Astrocyte (in vitro differentiated cells and primary cell): ENCODE measurements at regions not wholly inside any gene's neighbourhood (a gene's known extent, or its start where the extent isn't known, plus 50 kb on each side); places are given as distances from the start of the nearest gene placed in this dataset.
"Not testable (repeated sequence)": the region's sequence is repeated elsewhere in the genome, so short reads cannot be mapped to it uniquely, and the experiment has no call there.

ENCODE experiments used
- DNase-seq: peaks from one replicate; pipeline ENCODE4 v3.0.0-alpha.2; 2010; ENCODE audit warnings: low read depth
- FAIRE-seq: peaks from 2 replicates; lab custom pipeline; 2011; peaks lifted over from hg19 to GRCh38; lab: Jason Lieb, UNC
- H2AFZ ChIP-seq: 2 replicates; pipeline ENCODE4 v1.6.0; 2012; ENCODE audit warnings: low read depth, low read length, inconsistent platforms
- H3K27ac ChIP-seq: 2 replicates; pipeline ENCODE4 v1.5.1; 2011; ENCODE audit warnings: low read depth, low read length, inconsistent platforms
- H3K27me3 ChIP-seq: 2 replicates; pipeline ENCODE4 v1.6.0; 2011; ENCODE audit warnings: low read length, inconsistent platforms; ENCODE audit not compliant: insufficient read depth
- H3K36me3 ChIP-seq: 2 replicates; pipeline ENCODE4 v1.5.1; 2011; ENCODE audit warnings: low read length, inconsistent platforms; ENCODE audit not compliant: insufficient read depth
- H3K4me1 ChIP-seq: 2 replicates; pipeline ENCODE4 v1.5.1; 2011; ENCODE audit warnings: low read length, inconsistent platforms; ENCODE audit not compliant: insufficient read depth
- H3K4me2 ChIP-seq: 2 replicates; pipeline ENCODE4 v1.6.0; 2012; ENCODE audit warnings: low read length, inconsistent platforms
- H3K4me3 ChIP-seq: 2 replicates; pipeline ENCODE4 v1.5.1; 2011; ENCODE audit warnings: low read depth, mild to moderate bottlenecking, low read length, inconsistent platforms; ENCODE audit not compliant: insufficient read depth
- H3K79me2 ChIP-seq: 2 replicates; pipeline ENCODE4 v1.6.0; 2012; ENCODE audit warnings: mild to moderate bottlenecking, low read length, inconsistent platforms; ENCODE audit not compliant: insufficient read depth
- H3K9ac ChIP-seq: 2 replicates; pipeline ENCODE4 v1.6.0; 2012; ENCODE audit warnings: mild to moderate bottlenecking, low read length, inconsistent platforms
- H3K9me3 ChIP-seq: 2 replicates; pipeline ENCODE4 v1.5.1; 2012; ENCODE audit warnings: low read depth, mild to moderate bottlenecking, low read length, inconsistent platforms; ENCODE audit not compliant: insufficient read depth
- H4K20me1 ChIP-seq: 2 replicates; pipeline ENCODE4 v1.6.0; 2012; ENCODE audit warnings: low read length, inconsistent platforms; ENCODE audit not compliant: insufficient read depth
- H3K27ac Mint-ChIP-seq: one replicate; pipeline ENCODE4 v1.8.0; 2021; ENCODE audit warnings: mild to moderate bottlenecking, mixed read lengths; ENCODE audit not compliant: unreplicated experiment
- H3K27me3 Mint-ChIP-seq: one replicate; pipeline ENCODE4 v1.8.0; 2021; ENCODE audit warnings: low read depth, mixed read lengths; ENCODE audit not compliant: unreplicated experiment
- H3K36me3 Mint-ChIP-seq: one replicate; pipeline ENCODE4 v1.8.0; 2021; ENCODE audit warnings: low read depth, mixed read lengths; ENCODE audit not compliant: unreplicated experiment
- H3K4me1 Mint-ChIP-seq: one replicate; pipeline ENCODE4 v1.8.0; 2021; ENCODE audit warnings: low read depth, mixed read lengths; ENCODE audit not compliant: unreplicated experiment
- H3K4me3 Mint-ChIP-seq: one replicate; pipeline ENCODE4 v1.8.0; 2021; ENCODE audit warnings: mild to moderate bottlenecking, moderate library complexity, mixed read lengths; ENCODE audit not compliant: unreplicated experiment
- H3K9me3 Mint-ChIP-seq: one replicate; pipeline ENCODE4 v1.8.0; 2021; ENCODE audit warnings: mild to moderate bottlenecking, mixed read lengths; ENCODE audit not compliant: unreplicated experiment
- EZH2 ChIP-seq: IDR thresholded peaks from 2 replicates; pipeline ENCODE4 v1.6.1; 2012; ENCODE audit warnings: mild to moderate bottlenecking, low read length, inconsistent platforms; ENCODE audit not compliant: insufficient read depth
- TF ChIP-seq, protein P1 (sequence below): IDR thresholded peaks from 2 replicates; pipeline ENCODE4 v1.5.1; 2011; ENCODE audit warnings: low read depth, mild to moderate bottlenecking, inconsistent platforms, low read length, moderate library complexity; ENCODE audit not compliant: insufficient read depth

DNA sequence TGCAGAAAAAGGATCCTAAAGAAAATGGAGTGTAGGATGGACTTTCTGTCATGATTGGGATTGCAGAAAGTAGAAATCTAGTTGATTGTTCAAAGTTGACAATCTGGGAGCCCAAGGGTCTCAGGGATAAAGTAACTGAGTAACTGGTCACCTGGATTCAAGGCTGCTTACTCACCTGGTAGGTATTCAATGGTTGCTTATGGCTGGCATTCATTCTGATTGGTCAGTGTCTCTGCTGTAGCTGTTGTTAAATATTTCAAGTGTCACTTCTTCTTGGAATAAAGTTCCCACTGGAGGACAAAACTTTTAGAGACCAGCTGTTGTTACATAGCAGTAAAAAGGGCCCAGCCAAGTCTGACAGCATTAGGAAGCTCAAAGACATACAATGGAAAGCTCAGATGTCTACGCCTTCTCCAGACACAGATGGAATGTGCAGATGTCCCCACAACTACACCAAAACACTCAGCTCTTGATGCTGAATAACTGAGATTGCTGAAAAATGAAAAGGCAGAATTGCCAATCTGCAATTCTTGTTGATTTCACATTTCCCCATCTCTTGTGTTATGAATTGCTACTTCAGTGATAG is 106.9 kb downstream of the ZNF467 start:
- H3K79me2 ChIP-seq = no peaks in the 10 kb centered on the region
- no peak overlapping the region for H3K4me2 ChIP-seq
- no peak overlapping the region for H3K9ac ChIP-seq
- DNase-seq = no peak
- H3K27ac Mint-ChIP-seq = no peak overlapping the region
- H3K4me1 Mint-ChIP-seq = peaks cover 7% of the 10 kb centered on the region
- H3K36me3 Mint-ChIP-seq = no peaks in the 10 kb centered on the region
- no peak overlapping the region for H3K27ac ChIP-seq
- H3K36me3 ChIP-seq = no peaks in the 10 kb centered on the region
- no peak overlapping the region for H3K4me3 Mint-ChIP-seq
- peaks cover 3% of the 10 kb centered on the region for H3K27me3 ChIP-seq
- H4K20me1 ChIP-seq = no peaks in the 10 kb centered on the region
- no peak for FAIRE-seq
- H2AFZ ChIP-seq = no peak overlapping the region
- H3K4me1 ChIP-seq = no peaks in the 10 kb centered on the region
- no peaks in the 10 kb centered on the region for H3K9me3 ChIP-seq
- TF ChIP-seq, protein P1, sequence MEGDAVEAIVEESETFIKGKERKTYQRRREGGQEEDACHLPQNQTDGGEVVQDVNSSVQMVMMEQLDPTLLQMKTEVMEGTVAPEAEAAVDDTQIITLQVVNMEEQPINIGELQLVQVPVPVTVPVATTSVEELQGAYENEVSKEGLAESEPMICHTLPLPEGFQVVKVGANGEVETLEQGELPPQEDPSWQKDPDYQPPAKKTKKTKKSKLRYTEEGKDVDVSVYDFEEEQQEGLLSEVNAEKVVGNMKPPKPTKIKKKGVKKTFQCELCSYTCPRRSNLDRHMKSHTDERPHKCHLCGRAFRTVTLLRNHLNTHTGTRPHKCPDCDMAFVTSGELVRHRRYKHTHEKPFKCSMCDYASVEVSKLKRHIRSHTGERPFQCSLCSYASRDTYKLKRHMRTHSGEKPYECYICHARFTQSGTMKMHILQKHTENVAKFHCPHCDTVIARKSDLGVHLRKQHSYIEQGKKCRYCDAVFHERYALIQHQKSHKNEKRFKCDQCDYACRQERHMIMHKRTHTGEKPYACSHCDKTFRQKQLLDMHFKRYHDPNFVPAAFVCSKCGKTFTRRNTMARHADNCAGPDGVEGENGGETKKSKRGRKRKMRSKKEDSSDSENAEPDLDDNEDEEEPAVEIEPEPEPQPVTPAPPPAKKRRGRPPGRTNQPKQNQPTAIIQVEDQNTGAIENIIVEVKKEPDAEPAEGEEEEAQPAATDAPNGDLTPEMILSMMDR = no peak
- TF ChIP-seq EZH2 = no peak
- no peak overlapping the region for H3K4me3 ChIP-seq
- H3K27me3 Mint-ChIP-seq = peaks cover 11% of the 10 kb centered on the region
- no peaks in the 10 kb centered on the region for H3K9me3 Mint-ChIP-seq

DNA sequence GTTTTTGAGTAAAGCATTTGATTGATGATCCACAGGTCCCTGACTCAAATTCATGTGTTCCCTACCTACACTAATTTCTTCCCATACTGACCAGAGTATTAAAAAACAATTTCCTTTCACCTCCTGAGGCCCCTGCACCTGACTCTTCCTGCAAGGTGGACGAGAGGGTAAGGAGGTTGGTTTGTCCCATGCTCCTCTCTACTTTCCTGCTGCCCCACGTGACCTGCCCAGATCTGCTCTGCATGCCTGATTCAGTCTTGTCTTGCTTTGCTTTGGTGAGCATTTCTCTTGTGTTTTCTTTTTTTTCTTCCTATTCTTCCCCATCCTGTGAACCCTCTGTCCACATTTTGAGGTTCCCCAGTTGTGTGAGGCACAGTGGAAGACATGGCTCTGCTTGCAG is 107.8 kb downstream of the ZNF467 start:
- H3K4me3 Mint-ChIP-seq, H2AFZ ChIP-seq, H3K4me3 ChIP-seq, H3K27ac ChIP-seq, H3K27ac Mint-ChIP-seq, H3K36me3 ChIP-seq, DNase-seq, H3K4me2 ChIP-seq, H3K4me1 Mint-ChIP-seq, H4K20me1 ChIP-seq, H3K79me2 ChIP-seq, H3K9me3 ChIP-seq, H3K27me3 Mint-ChIP-seq, H3K36me3 Mint-ChIP-seq, H3K4me1 ChIP-seq, H3K27me3 ChIP-seq, H3K9me3 Mint-ChIP-seq, FAIRE-seq, H3K9ac ChIP-seq: not testable (repeated sequence)

DNA sequence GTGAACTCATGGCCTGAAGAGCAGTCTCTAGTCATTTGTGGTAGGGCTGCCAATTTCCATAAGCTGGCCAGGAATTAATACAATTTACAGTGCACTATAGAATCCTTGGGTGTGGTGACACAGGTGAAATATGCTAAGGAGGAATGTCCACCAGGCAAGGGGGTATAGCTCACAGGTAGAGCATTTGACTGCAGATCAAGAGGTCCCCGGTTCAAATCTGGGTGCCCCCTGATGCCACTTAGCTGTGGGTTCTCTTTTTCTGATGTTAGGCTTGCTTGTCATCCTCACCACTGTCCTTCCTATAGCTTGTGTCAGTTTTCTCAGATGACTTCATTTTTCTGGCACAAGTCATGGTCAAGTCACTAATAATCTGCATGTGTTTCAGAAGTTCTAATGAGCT is 108.7 kb downstream of the ZNF467 start:
- Histone ChIP-seq H3K4me3 (no peak overlapping the region), H3K4me1 (no peaks in the 10 kb centered on the region), H3K36me3 (no peaks in the 10 kb centered on the region), H3K9me3 (no peaks in the 10 kb centered on the region), H3K4me2 (no peak overlapping the region), H4K20me1 (no peaks in the 10 kb centered on the region), H3K27ac (no peak overlapping the region), H3K27me3 (no peaks in the 10 kb centered on the region), H3K79me2 (no peaks in the 10 kb centered on the region), H2AFZ (no peak overlapping the region), H3K9ac (no peak overlapping the region)
- peaks cover 3% of the 10 kb centered on the region for H3K9me3 Mint-ChIP-seq
- no peak for TF ChIP-seq EZH2
- TF ChIP-seq, protein P1 = no peak
- FAIRE-seq = no peak
- H3K27me3 Mint-ChIP-seq = peaks cover 3% of the 10 kb centered on the region
- H3K36me3 Mint-ChIP-seq = no peaks in the 10 kb centered on the region
- no peak for DNase-seq
- peaks cover 7% of the 10 kb centered on the region for H3K4me1 Mint-ChIP-seq
- no peak overlapping the region for H3K27ac Mint-ChIP-seq
- H3K4me3 Mint-ChIP-seq = no peak overlapping the region
